OCI-LY3 (cell line): ENCODE measurements at regions not wholly inside any gene's neighbourhood (a gene's known extent, or its start where the extent isn't known, plus 50 kb on each side); places are given as distances from the start of the nearest gene placed in this dataset.

Source experiments
- CTCF ChIP-seq: fragments of 200-600, 300-600 bp; sonication (generic); IDR thresholded peaks from 2 replicates; pipeline ENCODE4 v1.5.1; 2014; ENCODE audit warnings: antibody characterized with exemption, low read length, low read depth
- EZH2phosphoT487 ChIP-seq: fragments of 200-600 bp; shearing (Covaris generic); IDR thresholded peaks from 2 replicates; pipeline ENCODE4 v1.6.1; 2018; ENCODE audit warnings: antibody characterized with exemption, mixed run types, low read depth

- TF ChIP-seq CTCF (no peak), EZH2phosphoT487 (no peak)
These were observed 240.9 kb downstream of the ICOS start for GRCh38 chr2:204177251-204177976.
